Activated CD4-positive, alpha-beta T cell treated with anti-CD3 and anti-CD28 coated beads, Interleukin-2, amount 50 U/mL, for 16 hours (primary cell): ENCODE measurements at regions not wholly inside any gene's neighbourhood (a gene's known extent, or its start where the extent isn't known, plus 50 kb on each side); places are given as distances from the start of the nearest gene placed in this dataset.
"Not testable (repeated sequence)": the region's sequence is repeated elsewhere in the genome, so short reads cannot be mapped to it uniquely, and the experiment has no call there.

ENCODE experiments used
- DNase-seq: peaks from one replicate; pipeline ENCODE4 v3.0.0-alpha.2; 2020

DNA sequence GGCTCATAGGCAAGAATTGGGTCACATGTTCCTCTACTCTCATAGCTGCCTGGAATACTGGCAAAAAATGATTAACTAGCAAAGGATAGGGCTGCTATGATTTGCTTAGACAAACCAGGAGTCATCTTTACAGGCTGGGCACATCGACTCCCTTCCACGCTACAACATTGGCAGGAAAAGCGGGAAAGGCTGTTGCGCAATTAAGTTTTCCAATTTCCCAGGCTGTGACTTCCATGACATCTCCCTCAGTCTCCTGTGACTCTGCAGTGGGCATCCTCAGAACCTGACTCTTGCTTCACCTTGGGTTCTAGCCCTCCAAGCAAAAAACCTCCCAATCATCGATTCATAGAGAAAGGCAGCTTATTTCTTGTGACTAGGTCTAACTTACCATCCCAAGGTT is 184.5 kb upstream of the E2F7 start:
- DNase-seq: no peak

GRCh38 chr12:77248036-77248435 is 182.7 kb upstream of the E2F7 start:
- no peak for DNase-seq

DNA sequence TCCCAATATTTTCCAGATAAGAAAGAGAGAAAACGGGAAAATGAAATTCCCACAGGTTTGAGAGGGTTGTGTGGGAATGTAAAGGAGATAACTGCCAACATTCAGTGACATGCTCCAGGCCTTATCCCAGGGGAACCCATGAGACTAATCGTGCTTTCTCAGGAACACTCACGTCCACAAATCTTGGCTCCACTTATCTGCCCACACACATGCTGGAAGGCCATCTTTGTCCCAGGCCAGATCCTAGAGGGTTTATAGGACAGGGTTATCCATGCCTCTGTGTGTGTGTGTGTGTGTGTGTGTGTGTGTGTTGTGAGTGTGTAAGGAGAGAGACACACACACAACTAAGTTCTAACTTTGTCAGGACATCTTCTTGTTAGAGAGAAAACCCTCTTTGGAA is 182.2 kb upstream of the E2F7 start:
- DNase-seq: no peak

DNA sequence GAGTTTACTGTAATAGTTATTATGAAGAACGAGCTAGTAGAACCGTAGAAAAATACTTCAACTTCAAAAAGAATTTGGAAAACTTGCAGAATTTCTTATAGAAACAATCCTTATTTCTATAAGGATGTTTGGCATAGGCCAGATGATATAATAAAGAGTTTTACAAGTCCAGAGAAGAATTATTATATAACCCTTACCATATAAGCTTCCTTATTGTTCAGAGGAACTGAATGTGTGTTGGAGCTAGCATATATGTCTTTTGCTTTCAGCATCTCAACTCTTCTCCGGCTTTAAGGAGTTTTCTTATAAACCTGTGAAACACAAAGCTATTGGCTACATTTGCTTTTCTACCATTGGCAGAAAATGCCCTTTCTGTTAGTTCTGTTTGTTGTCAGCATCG is 178.0 kb upstream of the E2F7 start:
- no peak for DNase-seq

DNA sequence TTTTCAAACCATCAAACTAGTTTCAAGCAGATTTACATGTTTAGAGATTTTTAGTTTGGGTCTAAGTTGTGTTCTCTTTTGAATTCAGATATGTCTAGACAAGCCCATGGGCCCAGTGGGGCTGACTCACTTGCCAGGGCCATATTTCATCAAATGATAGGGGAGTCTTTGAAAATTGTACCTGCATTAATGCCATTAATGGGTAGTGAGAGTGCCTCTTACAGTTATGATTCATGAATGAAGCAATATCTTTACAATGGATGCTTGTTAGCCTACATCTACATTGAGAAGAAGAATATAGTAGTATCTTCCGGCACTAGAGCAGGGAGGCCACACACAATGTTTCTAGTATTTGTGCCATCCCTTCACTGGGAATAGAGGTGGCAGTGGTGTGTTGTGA is 174.2 kb upstream of the E2F7 start:
- no peak for DNase-seq

DNA sequence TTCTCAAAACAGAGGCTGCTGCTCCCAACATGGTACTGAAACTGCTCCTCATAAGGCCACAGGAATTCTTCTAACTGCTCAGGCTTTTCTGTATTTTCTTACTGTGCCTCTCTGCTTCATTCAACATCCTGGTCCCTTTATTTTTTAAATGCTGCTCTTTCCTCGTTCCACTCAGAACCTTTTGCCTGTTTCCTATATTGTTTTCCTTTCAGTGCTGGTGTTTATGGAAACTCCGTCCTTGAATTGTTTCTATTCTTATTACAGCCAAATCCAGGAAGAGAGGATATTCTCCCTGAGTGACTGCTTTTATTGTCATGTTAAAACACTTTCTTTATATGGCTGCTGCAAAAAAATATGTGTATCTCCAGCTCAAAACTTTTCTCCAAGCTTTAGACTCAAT is 173.0 kb upstream of the E2F7 start:
- DNase-seq: no peak

DNA sequence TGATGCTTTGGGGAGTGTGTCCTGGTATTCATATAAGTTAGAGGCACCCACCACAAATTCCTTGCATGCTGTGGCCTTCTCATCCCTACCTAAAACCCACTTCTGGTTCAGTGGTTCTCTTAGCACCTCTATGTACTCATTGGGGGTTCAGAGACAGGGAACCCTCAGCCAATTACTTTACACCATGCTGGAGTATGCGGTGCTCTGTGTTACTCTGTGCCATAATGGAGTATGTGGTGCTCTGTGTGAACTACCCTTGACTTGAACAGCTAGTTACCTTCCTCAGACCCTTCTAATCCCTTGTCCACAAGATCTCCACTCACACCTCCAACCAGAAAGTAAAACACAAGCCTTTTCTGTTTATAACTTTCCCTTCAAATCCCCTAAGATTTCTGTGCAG is 172.5 kb upstream of the E2F7 start:
- no peak for DNase-seq

DNA sequence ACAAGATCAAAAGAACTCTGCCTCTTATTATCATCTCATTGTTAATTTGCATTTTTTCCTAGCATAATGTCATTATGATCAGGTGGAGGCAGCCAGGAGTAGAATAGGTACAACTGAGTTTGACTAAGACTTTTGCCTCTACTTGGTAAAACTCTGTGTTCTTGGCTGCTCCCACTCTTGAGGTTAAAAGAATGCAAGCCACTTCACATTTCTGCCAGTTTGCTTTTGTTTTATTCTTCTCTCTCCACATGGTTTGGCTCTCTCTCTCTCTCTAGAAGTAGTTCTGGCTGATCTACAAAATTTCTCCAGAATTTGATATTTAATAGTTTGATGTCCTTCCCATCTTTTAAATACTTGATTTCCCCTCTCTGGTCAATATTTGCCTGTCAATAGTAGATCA is 170.7 kb upstream of the E2F7 start:
- DNase-seq: no peak

DNA sequence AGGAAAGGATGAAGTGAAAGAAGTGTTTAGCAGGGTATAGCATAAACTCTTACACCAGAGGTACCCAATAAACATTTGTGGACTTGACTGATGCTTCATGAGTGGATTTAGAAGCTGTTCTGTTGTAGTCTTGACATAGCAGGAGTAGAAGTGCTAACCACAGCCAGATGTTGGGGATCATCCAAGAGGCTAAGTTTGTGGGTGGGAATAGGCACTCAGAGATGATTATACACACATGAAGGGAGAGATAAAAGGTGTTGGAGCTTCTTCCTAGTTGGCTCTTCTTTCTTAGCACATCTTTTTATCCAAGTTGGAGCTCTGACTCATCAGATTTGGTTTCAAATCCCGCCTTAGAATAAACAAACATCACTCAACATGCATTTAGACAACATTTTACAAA is 166.7 kb upstream of the E2F7 start:
- no peak for DNase-seq

- DNase-seq: no peak
Measured at GRCh38 chr12:77231501-77231918, 166.1 kb upstream of the E2F7 start.

- DNase-seq: no peak
Measured at GRCh38 chr12:77229640-77230442, 164.5 kb upstream of the E2F7 start.

DNA sequence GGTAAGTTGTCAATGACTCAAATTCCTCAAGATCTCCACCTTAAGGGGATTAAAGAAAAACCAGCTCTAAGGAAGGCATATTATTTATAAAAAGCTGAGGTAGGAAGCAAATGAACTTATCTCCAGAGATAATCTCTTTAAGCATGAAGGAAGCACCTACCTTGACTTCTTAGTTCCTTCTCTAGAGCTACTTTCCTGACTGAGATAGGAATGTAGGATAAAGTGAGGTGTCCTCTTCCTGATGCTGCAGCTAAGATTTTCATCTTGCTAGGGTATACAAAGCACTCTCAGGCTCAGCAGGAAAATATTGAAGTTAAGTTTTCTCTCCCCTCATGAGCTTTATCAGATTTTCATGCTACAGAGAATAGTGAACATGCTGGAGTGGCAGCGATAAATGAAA is 163.0 kb upstream of the E2F7 start:
- DNase-seq: no peak

- no peak for DNase-seq
Measured at GRCh38 chr12:77226368-77226767, 161.0 kb upstream of the E2F7 start.

DNA sequence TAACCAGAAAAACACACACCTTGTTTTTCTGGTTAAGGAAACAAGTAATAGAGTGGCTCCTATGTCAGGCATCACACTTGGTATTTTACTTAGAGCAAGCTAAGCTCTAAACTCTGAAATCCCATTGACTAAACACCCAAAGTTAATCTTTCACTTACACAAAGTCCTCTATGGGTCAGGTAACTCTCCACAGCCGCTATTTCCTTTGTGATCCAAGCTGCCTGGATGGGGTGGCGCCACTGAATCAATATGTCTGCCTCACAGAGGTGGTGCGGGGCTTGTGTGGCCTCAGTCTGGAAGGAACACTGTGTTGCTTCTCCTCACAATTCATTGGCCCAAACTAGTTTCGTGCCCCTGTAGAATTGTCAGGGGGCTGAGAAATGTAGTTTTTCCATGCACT is 160.0 kb upstream of the E2F7 start:
- DNase-seq: no peak

- DNase-seq: no peak
Measured at GRCh38 chr12:77224346-77224745, 159.0 kb upstream of the E2F7 start.

GRCh38 chr12:77222336-77222735 is 157.0 kb upstream of the E2F7 start:
- no peak for DNase-seq

GRCh38 chr12:77220586-77220985 is 155.2 kb upstream of the E2F7 start:
- no peak for DNase-seq

- DNase-seq: no peak
Measured at GRCh38 chr12:77218278-77218677, 152.9 kb upstream of the E2F7 start.

DNA sequence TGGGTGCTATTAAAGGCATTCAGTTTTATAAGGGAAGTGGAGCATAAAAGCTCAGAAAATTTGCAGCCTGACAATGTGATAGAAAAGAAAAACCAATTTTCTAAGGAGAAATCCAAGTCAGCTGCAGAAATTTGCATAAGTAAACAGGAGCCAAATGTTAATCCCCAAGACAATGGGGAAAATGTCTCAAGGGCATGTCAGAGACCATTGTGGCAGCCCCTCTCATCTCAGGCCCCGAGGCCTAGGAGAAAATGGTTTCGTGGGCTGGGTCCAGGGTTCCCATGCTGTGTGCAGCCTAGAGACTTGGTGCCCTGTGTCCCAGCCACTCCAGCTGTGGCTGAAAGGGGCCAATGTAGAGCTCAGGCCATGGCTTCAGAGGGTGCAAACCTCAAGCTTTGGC is 150.8 kb upstream of the E2F7 start:
- DNase-seq: not testable (repeated sequence)

GRCh38 chr12:77214136-77214535 is 148.8 kb upstream of the E2F7 start:
- DNase-seq: no peak

DNA sequence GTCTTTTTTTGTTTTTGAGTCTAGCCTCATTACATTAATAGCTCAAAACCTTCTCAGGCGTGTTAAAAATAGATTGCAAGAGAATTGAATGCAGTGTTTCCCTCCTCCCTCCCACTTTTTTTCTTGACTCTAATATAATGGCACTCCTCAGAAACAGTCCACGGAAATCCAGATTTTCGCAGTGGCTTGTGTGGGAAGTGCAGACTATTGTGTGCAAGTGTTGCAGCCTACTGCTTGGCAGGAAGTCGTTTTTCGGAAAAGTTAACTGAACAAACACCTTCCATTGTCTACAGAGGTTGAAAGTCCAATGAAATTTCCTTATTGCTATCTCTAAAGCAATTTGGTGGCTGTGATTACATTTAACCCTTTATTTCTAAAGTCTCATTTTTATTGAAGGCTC is 147.9 kb upstream of the E2F7 start:
- DNase-seq: no peak

DNA sequence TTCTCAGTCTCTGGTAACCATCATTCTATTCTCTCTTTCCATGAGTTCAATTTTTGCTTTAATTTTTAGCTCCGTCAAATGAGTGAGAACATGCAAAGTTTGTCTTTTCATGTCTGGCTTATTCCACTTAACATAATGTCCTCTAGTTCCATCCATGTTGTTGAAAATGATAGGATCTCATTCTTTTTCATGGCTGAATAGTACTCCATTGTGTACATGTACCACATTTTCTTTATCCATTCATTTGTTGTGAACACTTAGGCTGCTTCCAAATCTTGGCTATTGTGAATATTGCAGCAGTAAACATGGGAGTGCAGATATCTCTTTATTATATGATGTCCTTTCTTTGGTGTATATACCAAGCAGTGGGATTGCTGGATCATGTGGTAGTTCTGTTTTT is 145.4 kb upstream of the E2F7 start:
- DNase-seq: no peak

DNA sequence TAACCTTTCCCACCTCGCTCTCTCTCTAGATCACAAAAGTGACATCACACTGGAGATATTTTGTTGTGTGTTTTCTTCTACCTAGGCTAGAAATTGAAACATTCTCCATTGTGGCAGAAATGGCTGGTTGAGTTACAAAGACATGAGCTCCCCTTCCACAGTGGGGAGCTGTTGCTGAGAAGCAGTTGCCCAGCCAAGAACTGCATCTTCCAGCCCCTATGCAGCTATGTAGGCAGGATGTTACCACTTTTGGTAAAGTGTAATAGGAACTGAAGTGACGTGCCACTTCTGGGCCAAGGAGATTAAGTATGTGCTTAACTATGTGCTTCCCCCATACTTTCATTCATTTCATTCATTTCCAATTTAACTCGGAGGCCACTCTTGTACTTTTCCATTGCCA is 138.7 kb upstream of the E2F7 start:
- DNase-seq: no peak

DNA sequence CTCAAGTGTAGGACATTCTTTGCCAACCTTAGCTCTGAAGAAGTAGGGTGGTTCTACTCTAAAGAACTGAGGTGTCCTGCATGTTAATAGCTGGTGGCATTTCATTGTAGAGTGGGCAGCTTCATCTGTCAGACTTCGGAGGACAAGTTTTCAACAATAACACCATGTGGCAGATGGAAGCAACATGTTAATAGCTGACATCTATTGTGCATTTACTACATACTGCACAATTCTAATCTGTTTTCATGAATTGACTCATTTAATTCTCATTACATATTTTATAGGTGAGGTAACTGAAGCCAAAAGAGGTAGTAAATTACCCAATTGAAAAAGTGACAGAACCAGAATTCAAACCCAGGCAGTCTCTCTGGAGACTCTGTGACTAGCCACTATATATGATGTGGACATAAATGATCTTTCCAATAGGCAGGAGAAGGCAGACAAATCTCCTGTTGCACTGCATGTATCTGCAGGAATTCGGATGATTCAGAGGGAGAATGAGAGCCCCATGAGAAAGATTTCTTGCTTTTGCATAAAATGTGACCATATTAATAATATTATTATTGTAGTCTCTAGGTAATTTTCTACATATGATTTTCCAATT is 137.2 kb upstream of the E2F7 start:
- no peak for DNase-seq

GRCh38 chr12:77189901-77190416 is 124.6 kb upstream of the E2F7 start:
- DNase-seq: no peak
